Hepatocyte (in vitro differentiated cells): ENCODE measurements at regions not wholly inside any gene's neighbourhood (a gene's known extent, or its start where the extent isn't known, plus 50 kb on each side); places are given as distances from the start of the nearest gene placed in this dataset.

Source experiments
- CTCF ChIP-seq: fragments of 200-600 bp; sonication (generic); IDR thresholded peaks from 2 replicates; pipeline ENCODE4 v1.5.1; 2016; ENCODE audit warnings: antibody characterized with exemption, mild to moderate bottlenecking; ENCODE audit not compliant: poor library complexity
- EZH2 ChIP-seq: fragments of 200-600 bp; sonication (generic); IDR thresholded peaks from 2 replicates; pipeline ENCODE4 v1.6.1; 2016; ENCODE audit warnings: antibody characterized with exemption, mild to moderate bottlenecking, borderline replicate concordance
- EZH2phosphoT487 ChIP-seq: fragments of 200-600 bp; sonication (generic); IDR thresholded peaks from one replicate; pipeline ENCODE4 v1.6.1; 2018; ENCODE audit warnings: antibody characterized with exemption, mild to moderate bottlenecking, low read depth, moderate library complexity; ENCODE audit not compliant: unreplicated experiment, severe bottlenecking

DNA sequence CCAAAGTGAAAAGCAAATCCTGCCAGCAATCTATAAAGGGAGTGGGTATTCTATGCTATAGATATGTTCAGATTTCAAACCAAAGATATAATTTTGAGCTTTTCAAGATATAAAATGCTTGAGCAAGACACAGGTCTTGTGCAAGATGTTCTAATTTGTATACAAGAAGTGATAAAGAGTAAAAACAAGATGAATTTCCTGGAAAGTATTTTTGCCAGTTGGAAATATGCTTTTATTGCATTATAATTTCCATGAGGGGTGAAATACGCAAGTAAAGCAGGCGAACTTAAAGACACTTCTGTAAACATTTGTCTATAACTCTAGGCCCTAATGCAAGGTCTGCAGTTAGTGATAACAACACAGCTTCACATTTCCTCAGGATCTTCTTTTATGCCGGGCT lies 640.5 kb downstream of the TMEM182 start:
- TF ChIP-seq CTCF (no peak), EZH2 (no peak), EZH2phosphoT487 (no peak)
